Endodermal cell (in vitro differentiated cells): ENCODE measurements at regions not wholly inside any gene's neighbourhood (a gene's known extent, or its start where the extent isn't known, plus 50 kb on each side); places are given as distances from the start of the nearest gene placed in this dataset.

Experiments used
- DNase-seq: peaks from one replicate; pipeline ENCODE4 v3.0.0-alpha.2; 2017
- H3K27ac ChIP-seq: 2 replicates; pipeline ENCODE4 v1.5.1; 2013; ENCODE audit warnings: mild to moderate bottlenecking, low read depth, low read length, moderate library complexity
- H3K27me3 ChIP-seq: 2 replicates; pipeline ENCODE4 v1.6.1; 2013; ENCODE audit warnings: mild to moderate bottlenecking, low read length, moderate library complexity; ENCODE audit not compliant: insufficient read depth, control insufficient read depth, poor library complexity, severe bottlenecking
- H3K36me3 ChIP-seq: 2 replicates; pipeline ENCODE4 v1.7.0; 2013; ENCODE audit warnings: mild to moderate bottlenecking, low read length, moderate library complexity; ENCODE audit not compliant: control insufficient read depth, insufficient read depth
- H3K4me1 ChIP-seq: one replicate; pipeline ENCODE4 v1.7.0; 2013; ENCODE audit warnings: low read length; ENCODE audit not compliant: control insufficient read depth, insufficient read depth
- H3K4me3 ChIP-seq: 2 replicates; pipeline ENCODE4 v1.5.1; 2013; ENCODE audit warnings: mild to moderate bottlenecking, low read length, moderate library complexity
- H3K9ac ChIP-seq: 2 replicates; pipeline ENCODE4 v1.6.1; 2013; ENCODE audit warnings: mild to moderate bottlenecking, low read length, moderate library complexity; ENCODE audit not compliant: poor library complexity, severe bottlenecking; ENCODE audit errors: extremely low read depth
- H3K9me3 ChIP-seq: 2 replicates; pipeline ENCODE4 v1.6.1; 2013; ENCODE audit warnings: mild to moderate bottlenecking, low read length, moderate library complexity; ENCODE audit not compliant: control insufficient read depth
- H3K27ac Mint-ChIP-seq: 2 replicates; pipeline ENCODE4 v1.8.0; 2020; ENCODE audit warnings: mixed read lengths
- H3K27me3 Mint-ChIP-seq: 2 replicates; pipeline ENCODE4 v1.8.0; 2021; ENCODE audit warnings: mild to moderate bottlenecking, mixed read lengths; ENCODE audit not compliant: insufficient read depth
- H3K36me3 Mint-ChIP-seq: 2 replicates; pipeline ENCODE4 v1.8.0; 2020; ENCODE audit warnings: low read depth, mixed read lengths
- H3K4me1 Mint-ChIP-seq: 2 replicates; pipeline ENCODE4 v1.8.0; 2020; ENCODE audit warnings: mixed read lengths
- H3K4me3 Mint-ChIP-seq: 2 replicates; pipeline ENCODE4 v1.8.0; 2020; ENCODE audit warnings: mild to moderate bottlenecking, moderate library complexity, mixed read lengths
- H3K9me3 Mint-ChIP-seq: 2 replicates; pipeline ENCODE4 v1.8.0; 2020; ENCODE audit warnings: mild to moderate bottlenecking, mixed read lengths
- CTCF ChIP-seq: fragments of 200-600 bp; sonication (generic); conservative IDR thresholded peaks from 2 replicates; pipeline ENCODE4 v1.5.0; 2021; ENCODE audit warnings: antibody characterized with exemption, mild to moderate bottlenecking
- WGBS, 2 experiments: methylation state at CpG; one replicate each; pipeline versions ENCODE4 v1.1.5 to v1.1.7; 2013; ENCODE audit warnings: missing lambda C conversion rate in 2 of 2, mixed read lengths in 1 of 2; ENCODE audit not compliant: insufficient coverage in 1 of 2, insufficient read length in 1 of 2; 5-methylcytosine and 5-hydroxymethylcytosine counted together

DNA sequence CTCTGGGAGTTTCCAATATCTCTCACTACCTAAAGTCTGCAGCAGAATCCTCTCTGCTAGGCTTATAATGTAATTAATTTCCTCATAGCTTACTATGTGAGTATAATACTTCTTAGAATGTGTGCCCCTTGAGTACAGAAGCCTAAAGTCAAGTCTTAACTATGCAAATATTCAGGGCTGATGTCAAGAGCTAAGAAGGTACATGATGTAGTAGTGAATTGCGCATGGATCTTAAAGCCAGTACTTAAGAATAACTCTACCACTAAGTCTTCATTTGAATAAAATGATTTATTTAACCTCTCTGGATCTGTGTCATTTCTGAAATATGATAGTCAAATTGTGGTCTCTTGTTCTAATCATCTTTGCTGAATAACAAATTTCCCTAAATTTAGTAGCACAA lies 442.9 kb downstream of the DTWD2 start:
- H3K4me3 ChIP-seq, result no peak overlapping the region
- H3K27me3 Mint-ChIP-seq, result no peaks in the 10 kb centered on the region
- DNase-seq, result no peak
- H3K4me1 Mint-ChIP-seq, result peaks cover 4% of the 10 kb centered on the region
- H3K36me3 Mint-ChIP-seq, result no peaks in the 10 kb centered on the region
- no peak overlapping the region for H3K27ac ChIP-seq
- H3K9me3 Mint-ChIP-seq, result no peaks in the 10 kb centered on the region
- no peak overlapping the region for H3K27ac Mint-ChIP-seq
- peaks cover 9% of the 10 kb centered on the region for H3K9me3 ChIP-seq
- no peaks in the 10 kb centered on the region for H3K4me1 ChIP-seq
- H3K27me3 ChIP-seq, result no peaks in the 10 kb centered on the region
- no CpG with 5 or more reads among the region's 1 CpG for WGBS, 2 experiments
- no peak overlapping the region for H3K9ac ChIP-seq
- H3K4me3 Mint-ChIP-seq, result no peak overlapping the region
- no peak for TF ChIP-seq CTCF
- no peaks in the 10 kb centered on the region for H3K36me3 ChIP-seq

DNA sequence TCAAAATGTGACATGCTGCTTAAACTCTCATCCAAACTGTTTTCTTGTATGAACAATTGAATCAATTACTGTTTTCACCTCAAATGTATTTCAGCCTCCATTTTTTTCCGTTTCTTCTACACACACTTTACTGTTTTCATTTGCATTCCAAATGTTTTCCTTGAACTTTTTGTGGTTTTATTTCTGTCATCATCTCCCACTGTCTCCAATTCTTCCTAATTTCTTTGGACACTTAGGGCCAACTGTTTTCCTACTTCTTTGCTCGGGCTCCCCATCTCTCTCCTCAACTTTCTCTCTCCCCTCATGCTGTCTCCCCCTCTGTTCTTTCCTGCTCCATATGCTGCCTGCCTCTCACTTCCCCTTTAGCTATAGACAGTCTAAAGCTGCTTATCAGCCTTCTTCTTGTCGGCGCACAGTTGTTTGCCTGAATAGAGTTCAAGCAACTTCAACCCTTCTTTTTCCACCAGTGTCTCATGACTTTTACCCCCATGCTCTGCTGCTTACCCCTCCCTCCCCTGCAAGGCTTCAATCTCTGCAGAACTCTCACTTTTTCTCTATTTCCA lies 443.4 kb downstream of the DTWD2 start:
- no peak overlapping the region for H3K4me3 Mint-ChIP-seq
- no peaks in the 10 kb centered on the region for H3K9me3 Mint-ChIP-seq
- Histone ChIP-seq H3K9me3 (peaks cover 11% of the 10 kb centered on the region), H3K27ac (no peak overlapping the region), H3K27me3 (no peaks in the 10 kb centered on the region), H3K9ac (no peak overlapping the region), H3K4me3 (no peak overlapping the region), H3K4me1 (no peaks in the 10 kb centered on the region), H3K36me3 (no peaks in the 10 kb centered on the region)
- H3K4me1 Mint-ChIP-seq, result peaks cover 4% of the 10 kb centered on the region
- H3K36me3 Mint-ChIP-seq, result no peaks in the 10 kb centered on the region
- 86 to 92% methylated on average over 2 to 4 of the region's 4 CpGs for WGBS, 2 experiments
- DNase-seq, result no peak
- H3K27ac Mint-ChIP-seq, result no peak overlapping the region
- no peak for TF ChIP-seq CTCF
- H3K27me3 Mint-ChIP-seq, result no peaks in the 10 kb centered on the region

DNA sequence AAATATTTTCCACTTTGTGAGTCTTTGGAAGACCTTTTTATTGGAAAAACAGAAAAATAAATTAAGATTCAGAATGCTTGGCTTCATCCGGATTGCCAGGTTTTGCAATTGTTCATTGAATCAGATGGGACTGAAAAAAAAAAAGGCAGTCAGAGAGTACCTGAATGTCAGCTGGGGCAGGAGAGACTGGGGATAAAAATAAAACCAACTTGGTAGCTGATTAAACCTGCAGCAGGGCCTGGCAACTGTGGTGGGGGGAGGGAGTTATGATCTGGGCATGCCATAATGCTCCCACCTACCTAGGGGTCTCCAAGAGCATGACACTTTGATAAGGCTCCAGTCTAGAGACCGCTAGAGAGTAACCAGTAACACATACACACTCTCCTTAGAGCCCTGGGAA lies 454.4 kb downstream of the DTWD2 start:
- H3K4me1 ChIP-seq, result peaks cover 3% of the 10 kb centered on the region
- Mint-ChIP-seq H3K9me3 (no peaks in the 10 kb centered on the region), H3K4me3 (no peak overlapping the region), H3K4me1 (peaks cover 9% of the 10 kb centered on the region), H3K36me3 (no peaks in the 10 kb centered on the region), H3K27ac (no peak overlapping the region), H3K27me3 (no peaks in the 10 kb centered on the region)
- H3K36me3 ChIP-seq, result no peaks in the 10 kb centered on the region
- no peak for TF ChIP-seq CTCF
- WGBS, 2 experiments, result 95 to 100% methylated on average over 2 of the region's 2 CpGs
- no peak for DNase-seq
- no peak overlapping the region for H3K4me3 ChIP-seq
- no peaks in the 10 kb centered on the region for H3K9me3 ChIP-seq
- no peak overlapping the region for H3K27ac ChIP-seq
- no peaks in the 10 kb centered on the region for H3K27me3 ChIP-seq
- no peak overlapping the region for H3K9ac ChIP-seq
